ENCODE measurements at regions not wholly inside any gene's neighbourhood (a gene's known extent, or its start where the extent isn't known, plus 50 kb on each side); places are given as distances from the start of the nearest gene placed in this dataset.

DNA sequence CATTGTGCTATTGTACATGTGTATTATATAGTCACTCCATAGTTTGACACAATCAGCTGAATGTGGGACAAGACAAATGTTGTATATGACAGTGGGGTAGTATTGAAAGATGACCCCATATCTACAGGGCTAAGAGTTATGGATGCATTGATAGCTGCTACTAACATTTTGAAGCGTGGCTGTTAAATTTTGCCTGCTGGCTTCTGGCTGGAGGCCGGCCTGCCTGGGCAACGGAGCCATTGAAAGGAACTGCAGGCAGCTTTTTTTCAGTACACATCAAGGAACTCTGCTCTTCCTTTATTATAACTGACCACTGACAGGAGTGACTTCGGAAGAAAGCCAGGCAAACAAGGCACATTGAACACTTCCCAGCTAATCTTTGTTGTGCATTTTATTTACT, 76.1 kb upstream of the TMEM33 start:
- DNase-seq (ENCODE audit: low spot score) = no peak

- DNase-seq (ENCODE audit: low spot score) = no peak
These were observed 78.0 kb upstream of the TMEM33 start for GRCh38 chr4:41857226-41857641.

- DNase-seq (ENCODE audit: low spot score) = no peak
These were observed 78.4 kb upstream of the TMEM33 start for GRCh38 chr4:41856797-41857196.

DNA sequence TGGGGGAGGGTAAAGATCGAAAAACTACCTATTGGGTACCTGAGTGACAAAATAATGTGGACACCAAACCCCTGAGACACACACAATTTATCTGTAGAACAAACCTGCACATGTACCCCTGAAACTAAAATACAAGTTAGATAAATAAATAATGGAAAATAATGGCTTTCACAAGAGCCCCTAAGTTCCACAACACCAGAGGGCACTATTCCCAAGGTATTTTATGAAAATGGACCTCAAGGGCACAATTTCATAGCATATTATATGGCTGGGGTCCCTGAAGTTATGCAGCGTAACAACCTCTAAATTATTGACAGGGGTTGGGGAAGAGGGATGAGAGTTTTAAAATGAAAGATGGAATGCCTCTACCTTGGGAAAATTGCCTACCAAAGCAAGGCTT, 81.3 kb upstream of the TMEM33 start:
- no peak for DNase-seq (ENCODE audit: low spot score)

- no peak for DNase-seq (ENCODE audit: low spot score)
These were observed 83.0 kb upstream of the TMEM33 start for GRCh38 chr4:41852229-41852628.

- no peak for DNase-seq (ENCODE audit: low spot score)
These were observed 83.6 kb upstream of the TMEM33 start for GRCh38 chr4:41851621-41852020.

DNA sequence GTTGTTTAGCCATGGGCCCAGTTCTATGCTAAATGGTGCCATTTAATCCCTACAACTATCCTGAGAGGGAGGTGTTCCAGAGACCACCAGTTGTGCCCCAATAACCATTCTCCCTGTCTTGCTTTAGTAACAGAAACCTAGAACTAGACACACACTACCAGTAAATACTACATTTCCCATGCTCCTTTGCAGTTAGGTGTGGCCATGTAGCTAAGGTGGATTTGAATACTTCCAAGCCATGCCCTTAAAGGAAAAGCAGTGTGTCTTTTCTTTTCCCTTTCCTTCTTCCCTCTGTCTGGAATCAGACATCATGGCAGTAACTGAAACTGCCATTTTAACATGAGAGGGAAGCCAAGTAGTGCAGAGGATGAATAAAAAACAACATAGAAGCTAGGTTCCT, 90.9 kb upstream of the TMEM33 start:
- no peak for DNase-seq (ENCODE audit: low spot score)

- peak; percentile 52 for DNase-seq (ENCODE audit: low spot score)
These were observed 91.7 kb upstream of the PHOX2B start for GRCh38 chr4:41839916-41840854.

DNA sequence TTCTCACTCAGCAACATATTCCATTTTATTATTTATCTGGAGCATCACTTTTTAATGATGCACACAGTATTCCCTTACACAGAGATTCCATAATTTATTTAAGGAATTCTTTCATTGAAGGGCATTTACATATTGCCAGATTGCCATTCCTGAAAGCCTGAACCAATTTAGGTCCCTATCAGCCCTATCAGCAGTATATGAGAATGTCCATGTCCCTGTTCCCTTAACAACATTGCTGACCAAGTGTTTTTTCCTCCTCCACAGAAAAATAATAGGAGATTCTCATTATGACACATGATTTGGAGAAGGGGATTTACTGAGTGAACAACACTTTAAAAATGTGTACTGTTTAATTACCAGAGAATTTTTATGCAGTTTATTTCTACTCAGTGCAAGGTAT, 90.1 kb upstream of the PHOX2B start:
- no peak for DNase-seq (ENCODE audit: low spot score)

- DNase-seq (ENCODE audit: low spot score) = no peak
These were observed 86.9 kb upstream of the PHOX2B start for GRCh38 chr4:41835321-41835995.

GRCh38 chr4:41832961-41833360, 84.4 kb upstream of the PHOX2B start:
- no peak for DNase-seq (ENCODE audit: low spot score)

DNA sequence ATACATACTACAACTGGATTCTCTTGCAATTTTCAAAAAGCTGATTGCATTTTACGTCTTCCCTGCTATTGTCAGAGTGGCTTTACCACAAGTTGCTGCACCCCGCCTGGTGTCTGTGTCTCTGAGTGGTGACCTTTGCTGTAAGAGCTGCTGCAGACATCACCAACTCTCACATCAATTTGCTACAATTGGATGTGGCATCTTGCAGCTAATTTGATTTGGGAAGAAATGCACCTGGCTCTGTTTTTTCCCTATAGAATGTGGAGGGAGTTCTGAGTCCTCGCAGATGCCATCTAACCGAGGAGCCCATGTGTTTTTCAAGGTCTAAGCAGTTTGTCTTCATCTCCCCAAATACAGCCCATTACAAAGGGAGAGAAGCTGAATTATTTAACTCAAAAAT, 73.8 kb upstream of the PHOX2B start:
- no peak for DNase-seq (ENCODE audit: low spot score)

DNA sequence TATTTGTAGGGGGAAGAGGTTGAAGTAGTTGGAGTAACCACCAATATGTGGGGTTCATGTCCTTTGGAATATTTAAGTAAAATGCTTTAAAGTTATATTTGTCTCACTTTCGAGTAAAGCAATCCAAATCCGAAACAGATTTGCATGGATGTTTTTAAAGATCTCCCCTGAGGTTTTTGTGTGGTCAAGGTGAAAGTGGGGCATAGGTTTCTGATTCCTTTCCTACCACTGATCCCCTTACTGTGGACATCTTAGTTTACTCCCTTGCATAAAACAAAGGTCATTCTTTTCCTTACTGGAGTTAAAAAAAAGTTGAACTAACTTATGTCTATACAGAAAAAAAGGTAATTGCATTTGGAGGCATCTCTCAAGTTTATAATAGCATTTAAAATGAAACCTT, 71.9 kb upstream of the PHOX2B start:
- DNase-seq (ENCODE audit: low spot score) = no peak

GRCh38 chr4:41819621-41820020, 71.1 kb upstream of the PHOX2B start:
- DNase-seq (ENCODE audit: low spot score) = no peak

GRCh38 chr4:41815473-41815872, 66.9 kb upstream of the PHOX2B start:
- no peak for DNase-seq (ENCODE audit: low spot score)

DNA sequence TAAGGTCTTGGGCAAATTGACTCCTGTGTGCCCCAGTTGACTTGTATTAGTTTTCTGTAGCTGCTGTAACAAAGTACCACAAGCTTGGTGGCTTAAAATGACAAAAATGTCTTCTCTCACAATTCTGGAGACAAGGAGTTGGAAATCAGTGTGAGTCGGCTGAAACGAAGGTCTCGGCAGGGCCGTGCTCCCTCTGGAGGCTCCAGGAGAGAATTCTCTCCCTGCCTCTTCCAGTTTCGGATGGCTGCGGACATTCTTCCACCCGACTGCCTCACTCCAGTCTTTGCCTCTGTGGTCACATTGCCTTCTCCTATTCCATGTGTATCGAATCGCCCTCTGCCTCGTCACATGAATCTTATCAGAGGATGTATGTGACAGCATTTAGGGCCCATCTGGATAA, 66.0 kb upstream of the PHOX2B start:
- DNase-seq (ENCODE audit: low spot score) = no peak

DNA sequence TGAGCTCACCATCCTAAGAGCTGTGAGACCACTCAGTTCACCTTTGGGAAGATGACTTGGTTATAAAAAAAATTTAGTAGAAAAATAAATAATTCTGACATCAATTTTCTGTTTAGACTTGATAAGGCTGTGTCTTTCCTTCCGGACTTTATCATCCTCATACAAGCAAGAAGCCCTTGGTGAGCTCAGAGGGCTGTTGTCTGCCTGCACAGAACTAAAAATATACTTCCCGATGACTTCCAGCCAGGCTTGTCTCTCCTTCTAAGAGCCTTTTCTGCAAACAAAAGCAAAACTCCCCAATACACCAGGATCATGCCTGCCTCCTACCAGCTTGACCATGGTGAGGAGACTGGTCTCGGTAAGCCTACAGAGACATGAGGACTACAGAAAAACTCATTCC, 58.3 kb upstream of the PHOX2B start:
- DNase-seq (ENCODE audit: low spot score) = no peak

GRCh38 chr4:41802590-41802989, 54.1 kb upstream of the PHOX2B start:
- no peak for DNase-seq (ENCODE audit: low spot score)

- DNase-seq (ENCODE audit: low spot score) = no peak
These were observed 50.6 kb upstream of the PHOX2B start for GRCh38 chr4:41799126-41799525.
